ENCODE measurements at regions not wholly inside any gene's neighbourhood (a gene's known extent, or its start where the extent isn't known, plus 50 kb on each side); places are given as distances from the start of the nearest gene placed in this dataset.

DNA sequence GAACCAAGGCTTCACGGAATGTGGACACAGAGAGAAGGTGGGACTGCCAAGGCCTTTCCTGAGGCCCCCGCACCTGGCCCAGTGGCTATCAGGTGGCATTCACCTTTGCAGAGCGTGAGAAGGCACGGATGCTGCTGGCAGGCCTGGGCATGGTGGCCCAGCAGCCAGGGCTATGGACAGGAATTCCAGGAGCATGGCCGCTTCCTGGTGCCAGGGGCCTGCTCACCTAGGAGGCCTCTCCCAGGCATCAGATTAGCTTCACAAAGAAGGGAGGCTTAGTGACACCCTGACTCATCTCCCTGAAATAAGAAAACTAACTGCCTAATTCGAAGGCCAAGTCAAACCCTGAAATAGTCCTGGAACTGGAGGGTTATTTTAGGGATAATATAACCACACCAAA, 155.8 kb downstream of the TEX29 start:
- Histone ChIP-seq H2BK20ac (ENCODE audit: low read depth, low read length, poor library complexity, severe bottlenecking) (no peak overlapping the region), H3K9me3 (ENCODE audit: control insufficient read depth, low read depth, low read length) (no peaks in the 10 kb centered on the region), H2AK5ac (ENCODE audit: insufficient read length, low read length) (no peak overlapping the region), H3K4me2 (ENCODE audit: insufficient read depth, insufficient read length, low read length) (no peak overlapping the region), H4K8ac (replicated peaks; ENCODE audit: insufficient read length, low read depth, low read length) (no peak overlapping the region), H3K27me3 (ENCODE audit: insufficient read depth, low read length) (no peaks in the 10 kb centered on the region), H2BK5ac (ENCODE audit: insufficient read length, low read length) (no peak overlapping the region), H3K79me1 (ENCODE audit: insufficient read depth, low read depth, low read length, poor library complexity, severe bottlenecking) (no peaks in the 10 kb centered on the region), H3K27ac (ENCODE audit: insufficient read length, low read depth, low read length) (no peak overlapping the region), H3K14ac (ENCODE audit: insufficient read depth, low read length) (no peak overlapping the region; the same call in 1 of the 2 replicates), H3K56ac (ENCODE audit: insufficient read length, low read depth, low read length) (no peak overlapping the region), H3K18ac (ENCODE audit: insufficient read length, low read depth, low read length) (no peak overlapping the region), H4K91ac (ENCODE audit: insufficient read length, low read depth, low read length) (no peak overlapping the region), H4K20me1 (ENCODE audit: control insufficient read depth, insufficient read depth, insufficient read length) (no peaks in the 10 kb centered on the region), H3T11ph (ENCODE audit: low read length) (no peak overlapping the region), H2AFZ (ENCODE audit: low read length) (no peak overlapping the region), H4K5ac (ENCODE audit: insufficient read length, low read depth, low read length) (no peak overlapping the region), H3K4ac (ENCODE audit: low read depth, low read length) (no peak overlapping the region), H3K23ac (ENCODE audit: insufficient read length, low read depth, low read length) (no peak overlapping the region), H3K23me2 (ENCODE audit: insufficient read length, low read depth, low read length, poor library complexity, severe bottlenecking) (no peaks in the 10 kb centered on the region), H3K4me1 (ENCODE audit: insufficient read depth, low read length) (no peaks in the 10 kb centered on the region), H3K79me2 (ENCODE audit: insufficient read depth, low read length) (no peaks in the 10 kb centered on the region), H3K9ac (ENCODE audit: extremely low read depth, insufficient read length, low read length) (no peak overlapping the region), H2BK120ac (ENCODE audit: low read depth, low read length, poor library complexity, severe bottlenecking) (no peak overlapping the region), H2BK12ac (ENCODE audit: insufficient read length, low read depth, low read length) (no peak overlapping the region), H2BK15ac (ENCODE audit: low read depth, low read length) (no peak overlapping the region)
- H3K9me3 Mint-ChIP-seq, result no peaks in the 10 kb centered on the region
- TF ChIP-seq CTCF (conservative IDR thresholded peaks at IDR 0.05), result no peak
- no peak for DNase-seq
- no peak overlapping the region for H3K27ac Mint-ChIP-seq
- no CpG with 5 or more reads among the region's 6 CpGs for WGBS (ENCODE audit: extremely low coverage, insufficient read length, low lambda C conversion rate)
- peaks cover 4 to 9% of the 10 kb centered on the region in 2 experiments; a peak in 3 of 4 replicates for H3K4me1 Mint-ChIP-seq
- no peak overlapping the region for H3K4me3 Mint-ChIP-seq
- peaks cover 7% of the 10 kb centered on the region for H3K27me3 Mint-ChIP-seq (ENCODE audit: low read depth)
- no peaks in the 10 kb centered on the region; a peak in 1 of 7 replicates for H3K36me3 Mint-ChIP-seq (ENCODE audit: insufficient read depth in 1 of 3, low read depth in 3 of 3)
